CD4-positive, CD25-positive, alpha-beta regulatory T cell (primary cell): ENCODE measurements at regions not wholly inside any gene's neighbourhood (a gene's known extent, or its start where the extent isn't known, plus 50 kb on each side); places are given as distances from the start of the nearest gene placed in this dataset.
"Not testable (repeated sequence)": the region's sequence is repeated elsewhere in the genome, so short reads cannot be mapped to it uniquely, and the experiment has no call there.

ENCODE experiments used
- ATAC-seq, 2 donors: fragments of 150-1000 bp; cut with Tn5 transposase; one replicate each; pipeline ENCODE4 v1.10.0; 2021; ENCODE audit warnings: low read depth in 2 of 2, moderate number of reproducible peaks in 2 of 2, moderate library complexity in 1 of 2
- DNase-seq, 3 donors: peaks; one replicate each; pipeline versions ENCODE4 v3.0.0 to v3.0.0-alpha.2; 2012 to 2022; ENCODE audit warnings: mixed read lengths in 1 of 3
- H3K27ac ChIP-seq: one replicate; pipeline ENCODE4 v1.7.0; 2013; ENCODE audit warnings: mild to moderate bottlenecking, low read length; ENCODE audit not compliant: insufficient read depth, poor library complexity, severe bottlenecking
- H3K27me3 ChIP-seq: one replicate; pipeline ENCODE4 v1.7.0; 2013; ENCODE audit warnings: low read length; ENCODE audit not compliant: control insufficient read depth, insufficient read depth
- H3K36me3 ChIP-seq: one replicate; pipeline ENCODE4 v1.7.0; 2013; ENCODE audit warnings: mild to moderate bottlenecking, low read length, moderate library complexity; ENCODE audit not compliant: control insufficient read depth, insufficient read depth
- H3K4me1 ChIP-seq: 2 replicates; pipeline ENCODE4 v1.7.0; 2013; ENCODE audit warnings: mild to moderate bottlenecking, low read length; ENCODE audit not compliant: insufficient read depth, control insufficient read depth, poor library complexity, severe bottlenecking
- H3K4me3 ChIP-seq: one replicate; pipeline ENCODE4 v1.7.0; 2013; ENCODE audit warnings: low read depth, mild to moderate bottlenecking, low read length, moderate library complexity
- H3K9me3 ChIP-seq, 2 experiments: 1 replicate in 1 of 2; 2 replicates in 1 of 2; pipeline ENCODE4 v1.7.0; 2013; ENCODE audit warnings: low read length in 2 of 2, mild to moderate bottlenecking in 1 of 2, moderate library complexity in 1 of 2; ENCODE audit not compliant: control insufficient read depth in 2 of 2
- H3K27ac Mint-ChIP-seq, 3 donors: one replicate each; pipeline ENCODE4 v1.8.0; 2020 to 2022; ENCODE audit warnings: mild to moderate bottlenecking in 3 of 3, mixed read lengths in 3 of 3, moderate library complexity in 2 of 3
- H3K27me3 Mint-ChIP-seq: one replicate; pipeline ENCODE4 v1.8.0; 2022; ENCODE audit warnings: mild to moderate bottlenecking, mixed read lengths
- H3K36me3 Mint-ChIP-seq: one replicate; pipeline ENCODE4 v1.8.0; 2020; ENCODE audit warnings: mixed read lengths
- H3K4me1 Mint-ChIP-seq, 4 donors: one replicate each; pipeline ENCODE4 v1.8.0; 2020 to 2022; ENCODE audit warnings: mixed read lengths in 4 of 4, mild to moderate bottlenecking in 1 of 4
- H3K4me3 Mint-ChIP-seq, 4 donors: one replicate each; pipeline ENCODE4 v1.8.0; 2020 to 2022; ENCODE audit warnings: mild to moderate bottlenecking in 4 of 4, mixed read lengths in 4 of 4, moderate library complexity in 3 of 4
- H3K9me3 Mint-ChIP-seq, 7 donors: one replicate each; pipeline ENCODE4 v1.8.0; 2020 to 2022; ENCODE audit warnings: mixed read lengths in 7 of 7, mild to moderate bottlenecking in 3 of 7, moderate library complexity in 2 of 7

GRCh38 chr10:108327706-108328105 is 1163.2 kb upstream of the SORCS1 start:
- Mint-ChIP-seq H3K27ac (no peak overlapping the region), H3K9me3 (peaks cover 2 to 14% (median 6%) of the 10 kb centered on the region in 7 donors), H3K36me3 (no peaks in the 10 kb centered on the region), H3K4me3 (no peak overlapping the region), H3K4me1 (no peaks in the 10 kb centered on the region), H3K27me3 (no peaks in the 10 kb centered on the region)
- no peak for DNase-seq
- H3K4me1 ChIP-seq: no peaks in the 10 kb centered on the region
- ATAC-seq: no peak
- H3K27ac ChIP-seq: no peak overlapping the region
- no peak overlapping the region for H3K4me3 ChIP-seq
- peaks cover 0 to 10% of the 10 kb centered on the region in 2 experiments for H3K9me3 ChIP-seq
- no peaks in the 10 kb centered on the region for H3K36me3 ChIP-seq
- H3K27me3 ChIP-seq: no peaks in the 10 kb centered on the region

DNA sequence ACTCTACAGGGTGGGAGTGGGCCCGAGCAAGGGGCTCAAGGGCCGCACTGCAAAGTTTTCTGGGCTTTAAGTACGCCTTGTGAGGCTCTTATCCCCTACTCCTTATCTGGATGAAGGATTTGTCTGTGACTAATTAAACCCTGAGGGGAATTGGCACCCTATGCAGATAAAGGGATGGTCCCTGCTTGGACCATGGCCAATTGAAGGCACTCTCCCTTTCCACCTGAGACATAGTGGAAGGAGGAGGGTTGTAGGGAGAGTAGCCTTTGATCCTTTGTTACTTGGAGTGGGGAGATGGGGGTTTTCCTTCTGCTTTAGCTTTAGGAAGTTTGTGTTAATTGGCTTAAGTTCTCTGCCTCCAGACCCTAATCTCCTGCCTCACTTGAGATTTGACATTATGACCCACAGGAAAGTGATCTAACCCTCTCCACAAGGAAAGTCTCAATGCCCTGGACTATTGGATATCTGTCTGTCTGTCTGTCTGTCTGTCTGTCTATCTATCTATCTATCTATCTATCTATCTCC is 1158.8 kb upstream of the SORCS1 start:
- no peaks in the 10 kb centered on the region for H3K36me3 Mint-ChIP-seq
- H3K27ac Mint-ChIP-seq: no peak overlapping the region
- no peak for DNase-seq

GRCh38 chr10:108319434-108320222 is 1155.1 kb upstream of the SORCS1 start:
- no peak for ATAC-seq
- Histone ChIP-seq H3K4me3 (no peak overlapping the region), H3K4me1 (no peaks in the 10 kb centered on the region), H3K27ac (no peak overlapping the region), H3K36me3 (no peaks in the 10 kb centered on the region), H3K27me3 (no peaks in the 10 kb centered on the region), H3K9me3 (no peaks in the 10 kb centered on the region)
- H3K27me3 Mint-ChIP-seq: no peaks in the 10 kb centered on the region
- H3K27ac Mint-ChIP-seq: no peak overlapping the region
- no peaks in the 10 kb centered on the region for H3K4me1 Mint-ChIP-seq
- H3K9me3 Mint-ChIP-seq: peaks cover 0 to 9% (median 2%) of the 10 kb centered on the region in 7 donors
- no peak overlapping the region for H3K4me3 Mint-ChIP-seq
- H3K36me3 Mint-ChIP-seq: no peaks in the 10 kb centered on the region
- DNase-seq: no peak

More for the DNA sequence above, 1158.8 kb upstream of the SORCS1 start:
- no peaks in the 10 kb centered on the region for H3K27me3 Mint-ChIP-seq
- Histone ChIP-seq H3K36me3 (no peaks in the 10 kb centered on the region), H3K27ac (no peak overlapping the region), H3K4me1 (no peaks in the 10 kb centered on the region), H3K27me3 (no peaks in the 10 kb centered on the region), H3K4me3 (no peak overlapping the region), H3K9me3 (peaks cover 0 to 6% of the 10 kb centered on the region in 2 experiments)
- no peak for ATAC-seq
- no peaks in the 10 kb centered on the region for H3K4me1 Mint-ChIP-seq
- peaks cover 0 to 13% (median 5%) of the 10 kb centered on the region in 7 donors for H3K9me3 Mint-ChIP-seq
- H3K4me3 Mint-ChIP-seq: no peak overlapping the region

- not testable (repeated sequence) for DNase-seq, H3K4me3 ChIP-seq, H3K27me3 ChIP-seq, H3K27ac Mint-ChIP-seq, H3K36me3 Mint-ChIP-seq, H3K4me1 Mint-ChIP-seq, H3K4me3 Mint-ChIP-seq, H3K36me3 ChIP-seq, H3K27me3 Mint-ChIP-seq, H3K9me3 Mint-ChIP-seq, H3K27ac ChIP-seq, H3K4me1 ChIP-seq, H3K9me3 ChIP-seq, ATAC-seq
These were observed 1151.1 kb upstream of the SORCS1 start for GRCh38 chr10:108315636-108316035.

DNA sequence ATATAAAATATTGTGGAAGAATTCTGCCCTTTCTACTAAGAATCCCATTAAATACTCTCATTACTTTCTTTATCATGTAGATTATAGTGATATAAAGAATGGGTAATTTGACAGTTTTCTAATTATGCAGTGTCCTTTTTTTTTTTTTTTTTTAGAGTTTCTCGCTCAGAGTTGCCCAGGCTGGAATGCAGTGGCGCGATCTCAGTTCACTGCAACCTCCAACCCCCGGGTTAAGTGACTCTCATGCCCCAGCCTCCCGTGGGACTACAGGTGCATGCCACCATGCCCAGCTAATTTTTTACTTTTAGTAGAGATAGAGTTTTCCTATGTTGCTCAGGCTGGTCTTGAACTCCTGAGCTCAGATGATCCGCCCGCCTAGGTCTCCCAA is 1143.4 kb upstream of the SORCS1 start:
- Mint-ChIP-seq H3K36me3 (no peaks in the 10 kb centered on the region), H3K27ac (no peak overlapping the region), H3K27me3 (no peaks in the 10 kb centered on the region), H3K4me1 (no peaks in the 10 kb centered on the region), H3K9me3 (peaks cover 0 to 22% (median 6%) of the 10 kb centered on the region in 7 donors), H3K4me3 (no peak overlapping the region)
- ATAC-seq (no peak), DNase-seq (no peak)
- Histone ChIP-seq H3K27ac (no peak overlapping the region), H3K27me3 (no peaks in the 10 kb centered on the region), H3K9me3 (peaks cover 0 to 5% of the 10 kb centered on the region in 2 experiments), H3K4me1 (no peaks in the 10 kb centered on the region), H3K4me3 (no peak overlapping the region), H3K36me3 (no peaks in the 10 kb centered on the region)

- Mint-ChIP-seq H3K4me1 (no peaks in the 10 kb centered on the region), H3K4me3 (no peak overlapping the region), H3K36me3 (no peaks in the 10 kb centered on the region), H3K9me3 (peaks cover 2 to 22% (median 9%) of the 10 kb centered on the region in 7 donors), H3K27me3 (no peaks in the 10 kb centered on the region), H3K27ac (no peak overlapping the region)
- Histone ChIP-seq H3K9me3 (peaks cover 0 to 5% of the 10 kb centered on the region in 2 experiments), H3K36me3 (no peaks in the 10 kb centered on the region), H3K4me3 (no peak overlapping the region), H3K27ac (no peak overlapping the region), H3K27me3 (no peaks in the 10 kb centered on the region), H3K4me1 (no peaks in the 10 kb centered on the region)
- ATAC-seq (no peak), DNase-seq (no peak)
These were observed 1142.9 kb upstream of the SORCS1 start for GRCh38 chr10:108307250-108307924.

DNA sequence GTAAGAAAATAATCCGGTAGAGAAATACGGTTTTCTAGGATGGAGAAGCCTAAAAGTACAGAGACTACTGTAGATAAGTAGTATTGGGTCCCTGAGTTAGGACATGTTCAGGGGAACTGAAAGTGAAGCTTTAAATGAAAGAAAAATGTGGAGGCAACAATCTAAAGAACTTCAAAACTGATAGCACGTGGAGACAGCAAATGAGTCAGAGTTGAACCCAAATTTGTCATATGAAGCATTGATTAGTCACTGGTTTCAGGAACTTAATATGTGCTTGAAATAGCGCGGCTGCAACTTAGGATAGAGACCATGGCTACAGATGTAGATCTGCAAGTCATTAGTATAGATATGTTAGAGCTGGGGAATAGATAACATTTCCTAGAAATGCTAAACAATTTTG is 1138.6 kb upstream of the SORCS1 start:
- Histone ChIP-seq H3K36me3 (no peaks in the 10 kb centered on the region), H3K27me3 (no peaks in the 10 kb centered on the region), H3K27ac (no peak overlapping the region), H3K9me3 (peaks cover 3 to 5% of the 10 kb centered on the region in 2 experiments), H3K4me1 (no peaks in the 10 kb centered on the region), H3K4me3 (no peak overlapping the region)
- H3K4me1 Mint-ChIP-seq: no peaks in the 10 kb centered on the region
- peaks cover 4 to 22% (median 8%) of the 10 kb centered on the region in 7 donors for H3K9me3 Mint-ChIP-seq
- no peak overlapping the region for H3K4me3 Mint-ChIP-seq
- ATAC-seq (no peak), DNase-seq (no peak)
- no peaks in the 10 kb centered on the region for H3K27me3 Mint-ChIP-seq
- H3K36me3 Mint-ChIP-seq: no peaks in the 10 kb centered on the region
- no peak overlapping the region for H3K27ac Mint-ChIP-seq
